ENCODE measurements at regions not wholly inside any gene's neighbourhood (a gene's known extent, or its start where the extent isn't known, plus 50 kb on each side); places are given as distances from the start of the nearest gene placed in this dataset.

- TF ChIP-seq CTCF (IDR thresholded peaks at IDR 0.05), result no peak
- no peak for TF ChIP-seq POLR2AphosphoS5 (IDR thresholded peaks at IDR 0.05)
- no peak for TF ChIP-seq POLR2A (IDR thresholded peaks at IDR 0.05)
- TF ChIP-seq EP300 (IDR thresholded peaks at IDR 0.05), result no peak
Observed at GRCh38 chr1:57644667-57645066, 220.8 kb upstream of the DAB1 start.
